H1 (cell line): ENCODE measurements at regions not wholly inside any gene's neighbourhood (a gene's known extent, or its start where the extent isn't known, plus 50 kb on each side); places are given as distances from the start of the nearest gene placed in this dataset.

Experiments used
- CTCF ChIA-PET: fragments of 300-600 bp; sonication (Branson Sonifier 250); formaldehyde crosslinking; loops from one replicate; lab custom pipeline; 2021; ENCODE audit not compliant: partially characterized antibody; lab: Charles Lee
- POLR2A ChIA-PET: fragments of 300-600 bp; sonication (Branson Sonifier 250); formaldehyde crosslinking; loops from one replicate; lab custom pipeline; 2021; ENCODE audit warnings: inconsistent platforms; ENCODE audit not compliant: partially characterized antibody; lab: Charles Lee
- DNase-seq, 2 experiments: peaks; one replicate each; pipeline versions ENCODE4 v3.0.0 to v3.0.0-alpha.2; 2010 to 2022; ENCODE audit warnings: low spot score in 2 of 2, low read depth in 1 of 2, mixed read lengths in 1 of 2
- FAIRE-seq: peaks from 2 replicates; lab custom pipeline; 2011; peaks lifted over from hg19 to GRCh38; lab: Jason Lieb, UNC
- H2AFZ ChIP-seq: 2 replicates; pipeline ENCODE4 v1.8.1; 2012; ENCODE audit warnings: low read length, inconsistent platforms
- H2AK5ac ChIP-seq: 2 replicates; pipeline ENCODE4 v1.6.1; 2013; ENCODE audit warnings: low read depth, low read length
- H2BK120ac ChIP-seq: replicated peaks from 2 replicates; pipeline ENCODE3; 2013; ENCODE audit warnings: low read depth, low read length, inconsistent platforms
- H2BK12ac ChIP-seq: 2 replicates; pipeline ENCODE4 v1.6.1; 2013; ENCODE audit warnings: low read depth, low read length
- H2BK15ac ChIP-seq: 2 replicates; pipeline ENCODE4 v1.6.1; 2013; ENCODE audit warnings: low read length
- H2BK20ac ChIP-seq: 2 replicates; pipeline ENCODE4 v1.6.1; 2013; ENCODE audit warnings: low read length
- H2BK5ac ChIP-seq: 2 replicates; pipeline ENCODE4 v1.6.1; 2013; ENCODE audit warnings: low read depth, low read length
- H3K14ac ChIP-seq: 2 replicates; pipeline ENCODE4 v1.6.1; 2013; ENCODE audit warnings: inconsistent platforms; ENCODE audit not compliant: insufficient read length
- H3K18ac ChIP-seq: 2 replicates; pipeline ENCODE4 v1.6.1; 2013; ENCODE audit warnings: low read length; ENCODE audit errors: extremely low read depth
- H3K23ac ChIP-seq: 2 replicates; pipeline ENCODE4 v1.6.1; 2013; ENCODE audit warnings: inconsistent platforms; ENCODE audit not compliant: insufficient read length
- H3K23me2 ChIP-seq: 2 replicates; pipeline ENCODE4 v1.6.1; 2013; ENCODE audit warnings: low read depth, low read length
- H3K27ac ChIP-seq: 2 replicates; pipeline ENCODE4 v1.6.1; 2011; ENCODE audit warnings: low read depth, low read length, inconsistent platforms
- H3K27me3 ChIP-seq, 4 experiments: replicated peaks in 1 of 4; 1 replicate in 1 of 4; 2 replicates in 3 of 4; pipeline versions ENCODE4 v1.6.1 to v1.8.1; 2011 to 2013; ENCODE audit warnings: low read length in 3 of 4, mild to moderate bottlenecking in 3 of 4, inconsistent platforms in 2 of 4, mixed read lengths in 2 of 4, moderate library complexity in 1 of 4; ENCODE audit not compliant: control insufficient read depth in 3 of 4, insufficient read depth in 3 of 4; ENCODE audit errors: extremely low read depth in 1 of 4
- H3K36me3 ChIP-seq, 4 experiments: 2 replicates each; pipeline versions ENCODE4 v1.6.1 to v1.8.1; 2011 to 2013; ENCODE audit warnings: mild to moderate bottlenecking in 4 of 4, low read length in 3 of 4, moderate library complexity in 2 of 4, control low read depth in 1 of 4, inconsistent platforms in 1 of 4; ENCODE audit not compliant: insufficient read depth in 4 of 4, control insufficient read depth in 2 of 4
- H3K4ac ChIP-seq: replicated peaks from 2 replicates; pipeline ENCODE3; 2013; ENCODE audit warnings: low read length, low read depth, mixed read lengths, inconsistent platforms; ENCODE audit not compliant: insufficient read length
- H3K4me1 ChIP-seq, 4 experiments: replicated peaks in 1 of 4; 1 replicate in 1 of 4; 2 replicates in 3 of 4; pipeline versions ENCODE4 v1.6.1 to v1.8.1; 2011 to 2013; ENCODE audit warnings: low read length in 3 of 4, inconsistent platforms in 2 of 4, mixed read lengths in 1 of 4; ENCODE audit not compliant: insufficient read depth in 4 of 4, control insufficient read depth in 3 of 4
- H3K4me2 ChIP-seq, 2 experiments: 2 replicates each; pipeline versions ENCODE4 v1.6.1 to v1.8.1; 2011 to 2013; ENCODE audit warnings: low read depth in 2 of 2, low read length in 2 of 2, control low read depth in 1 of 2, inconsistent platforms in 1 of 2, mild to moderate bottlenecking in 1 of 2; ENCODE audit not compliant: insufficient read depth in 1 of 2
- H3K4me3 ChIP-seq, 4 experiments: fragments of 200-600, 300-600 bp in 1 of 4; sonication (generic), shearing (Covaris generic), sonication (Bioruptor Twin) in 1 of 4; 2 replicates each; pipeline versions ENCODE4 v1.5.1 to v1.8.1; 2011 to 2016; ENCODE audit warnings: low read length in 4 of 4, low read depth in 3 of 4, control low read depth in 2 of 4, inconsistent platforms in 2 of 4, mild to moderate bottlenecking in 2 of 4, mixed read lengths in 1 of 4, moderate library complexity in 1 of 4; ENCODE audit not compliant: insufficient read depth in 2 of 4; ENCODE audit errors: extremely low read depth in 1 of 4
- H3K56ac ChIP-seq: replicated peaks from 2 replicates; pipeline ENCODE3; 2013; ENCODE audit warnings: low read depth, mild to moderate bottlenecking, mixed read lengths, low read length, inconsistent platforms; ENCODE audit not compliant: insufficient read length
- H3K79me1 ChIP-seq: 2 replicates; pipeline ENCODE4 v1.6.1; 2013; ENCODE audit warnings: low read depth, low read length, control low read depth
- H3K79me2 ChIP-seq, 2 experiments: 2 replicates each; pipeline versions ENCODE4 v1.6.1 to v1.8.1; 2012 to 2013; ENCODE audit warnings: low read length in 2 of 2, mild to moderate bottlenecking in 2 of 2, inconsistent platforms in 1 of 2; ENCODE audit not compliant: insufficient read depth in 2 of 2, control insufficient read depth in 1 of 2
- H3K9ac ChIP-seq, 4 experiments: replicated peaks in 1 of 4; 1 replicate in 1 of 4; 2 replicates in 3 of 4; pipeline versions ENCODE4 v1.6.1 to v1.8.1; 2011 to 2013; ENCODE audit warnings: low read depth in 3 of 4, low read length in 3 of 4, control low read depth in 2 of 4, mild to moderate bottlenecking in 2 of 4, moderate library complexity in 2 of 4, inconsistent platforms in 1 of 4; ENCODE audit errors: extremely low read depth in 1 of 4
- H3K9me3 ChIP-seq, 2 experiments: 2 replicates each; pipeline versions ENCODE4 v1.6.1 to v1.8.1; 2012 to 2013; ENCODE audit warnings: mild to moderate bottlenecking in 2 of 2, moderate library complexity in 2 of 2, control low read depth in 1 of 2, inconsistent platforms in 1 of 2, low read depth in 1 of 2, low read length in 1 of 2, mixed read lengths in 1 of 2; ENCODE audit not compliant: insufficient read depth in 2 of 2
- H4K20me1 ChIP-seq, 2 experiments: replicated peaks in 1 of 2; 2 replicates each; pipeline versions ENCODE3 to v1.8.1; 2011 to 2013; ENCODE audit warnings: inconsistent platforms in 2 of 2, low read length in 2 of 2, mild to moderate bottlenecking in 1 of 2; ENCODE audit not compliant: insufficient read depth in 2 of 2, control insufficient read depth in 1 of 2
- H4K5ac ChIP-seq: 2 replicates; pipeline ENCODE4 v1.6.1; 2013; ENCODE audit warnings: low read length, low read depth, mixed read lengths, inconsistent platforms; ENCODE audit not compliant: insufficient read length
- H4K8ac ChIP-seq: 2 replicates; pipeline ENCODE4 v1.8.0; 2013; ENCODE audit warnings: mild to moderate bottlenecking, moderate library complexity, low read length, inconsistent platforms; ENCODE audit not compliant: insufficient read depth; ENCODE audit errors: extremely low read depth
- H4K91ac ChIP-seq: replicated peaks from 2 replicates; pipeline ENCODE3; 2013; ENCODE audit warnings: low read length, mixed read lengths, inconsistent platforms; ENCODE audit not compliant: insufficient read length
- CTCF ChIP-seq, 3 experiments: IDR thresholded peaks; 1 replicate in 2 of 3; 2 replicates in 1 of 3; pipeline versions ENCODE4 v1.5.1 to v1.6.1; 2011; ENCODE audit warnings: low read length in 3 of 3, mild to moderate bottlenecking in 3 of 3, inconsistent platforms in 2 of 3, low read depth in 1 of 3, moderate library complexity in 1 of 3; ENCODE audit not compliant: insufficient read depth in 1 of 3; ENCODE audit errors: control extremely low read depth in 1 of 3
- POLR2AphosphoS5 ChIP-seq: IDR thresholded peaks from 2 replicates; pipeline ENCODE4 v1.6.1; 2011; ENCODE audit warnings: low read depth, low read length
- RAD21 ChIP-seq, 2 experiments: IDR thresholded peaks in 1 of 2; conservative IDR thresholded peaks in 1 of 2; 2 replicates each; pipeline ENCODE4 v1.6.1; 2011; ENCODE audit warnings: low read depth in 2 of 2, low read length in 2 of 2, improper control_type of control experiment in 1 of 2, inconsistent platforms in 1 of 2, mild to moderate bottlenecking in 1 of 2, moderate library complexity in 1 of 2
- RBBP5 ChIP-seq: IDR thresholded peaks from 2 replicates; pipeline ENCODE4 v1.7.1; 2012; ENCODE audit warnings: low read depth, mild to moderate bottlenecking, inconsistent platforms, low read length, moderate library complexity, borderline replicate concordance
- WGBS, 2 experiments: shearing (Covaris generic) in 1 of 2; methylation state at CpG; one replicate each; pipeline versions ENCODE4 v1.1.6 to v1.1.7; 2013 to 2015; ENCODE audit warnings: low lambda C conversion rate in 2 of 2, mixed read lengths in 2 of 2, inconsistent platforms in 1 of 2, low coverage in 1 of 2, missing lambda C conversion rate in 1 of 2; ENCODE audit not compliant: insufficient replicate concordance in 2 of 2, insufficient coverage in 1 of 2, insufficient read length in 1 of 2; ENCODE audit errors: extremely low coverage in 1 of 2, missing lambda C conversion rate in 1 of 2; 5-methylcytosine and 5-hydroxymethylcytosine counted together

DNA sequence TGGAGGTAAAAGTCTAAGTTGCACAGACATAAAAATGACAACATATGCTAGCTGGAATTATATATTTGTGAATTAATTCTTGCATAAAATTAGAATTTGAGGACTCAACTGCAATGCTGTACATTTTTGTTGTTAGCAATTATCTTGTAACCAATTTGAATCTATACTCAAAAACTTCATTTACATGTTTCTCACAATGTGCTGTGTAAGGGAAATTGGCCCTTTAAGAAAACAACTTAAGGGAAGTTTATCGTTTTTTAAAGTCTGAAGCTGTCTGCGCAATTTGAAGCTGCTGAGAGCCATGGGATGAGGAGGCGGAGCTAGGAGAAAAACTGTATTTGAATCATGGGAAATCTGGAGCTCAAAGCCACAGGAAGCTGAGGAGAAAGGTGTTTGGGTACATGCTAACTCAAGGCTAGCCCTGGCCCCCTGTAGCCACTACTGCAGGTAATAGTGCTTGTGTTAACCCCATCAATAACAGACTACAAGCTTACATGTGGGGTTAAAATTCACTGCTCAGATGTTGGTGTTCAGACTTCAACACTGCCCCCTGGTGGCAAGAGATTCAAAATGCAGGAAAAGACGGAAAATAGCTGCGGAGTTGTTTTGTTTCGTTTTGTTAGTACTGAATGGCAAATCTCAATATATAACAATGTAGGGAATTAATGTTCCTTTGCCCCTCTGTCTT lies 126.1 kb downstream of the BRD1 start:
- peak; percentile 42 to 45; a peak in 3 of 4 replicates for TF ChIP-seq RAD21 (IDR thresholded peaks at IDR 0.05 in 1 of 2, conservative IDR thresholded peaks at IDR 0.05 in 1 of 2; ENCODE audit: low read depth in 2 of 2, low read length in 2 of 2)
- no peak for TF ChIP-seq POLR2AphosphoS5
- no peak for TF ChIP-seq RBBP5
- peak in 2 of 3 experiments; percentile 28 to 71; a peak in 2 of 4 replicates for TF ChIP-seq CTCF (IDR thresholded peaks at IDR 0.05; ENCODE audit: control extremely low read depth in 1 of 3, insufficient read depth in 1 of 3, low read depth in 1 of 3, low read length in 3 of 3)
- TF ChIP-seq, all 59 proteins: peak for 2
- H2BK120ac ChIP-seq = no peak overlapping the region
- DNase-seq = peak in 1 of 2 experiments; percentile 52
- no peak overlapping the region for H2BK12ac ChIP-seq
- H2BK20ac ChIP-seq = no peak overlapping the region
- no peak overlapping the region for H3K23ac ChIP-seq
- H3K4me3 ChIP-seq = no peak overlapping the region
- H3K14ac ChIP-seq = no peak overlapping the region
- H3K79me1 ChIP-seq = no peaks in the 10 kb centered on the region
- no peak overlapping the region for H2AK5ac ChIP-seq
- no peak overlapping the region for H2AFZ ChIP-seq
- H3K27ac ChIP-seq = no peak overlapping the region
- H3K9me3 ChIP-seq = peaks cover 4 to 10% of the 10 kb centered on the region in 2 experiments
- H3K23me2 ChIP-seq = no peaks in the 10 kb centered on the region
- ChIA-PET CTCF (interaction anchor here (0.6 to 1.5 kb wide), 25 partner anchors 8 to 645 kb away, joined by 3 to 23 read pairs (median 3); no protein-coding TSS in a partner anchor), POLR2A (no interaction called here)
- no peak overlapping the region for H4K91ac ChIP-seq
- H3K56ac ChIP-seq = no peak overlapping the region
- H2BK15ac ChIP-seq = no peak overlapping the region
- no peak overlapping the region for H2BK5ac ChIP-seq
- H4K20me1 ChIP-seq = no peaks in the 10 kb centered on the region
- H4K5ac ChIP-seq = no peak overlapping the region
- H3K4me2 ChIP-seq = no peak overlapping the region
- no peaks in the 10 kb centered on the region for H3K27me3 ChIP-seq
- no peak overlapping the region for H3K9ac ChIP-seq
- H3K79me2 ChIP-seq = no peaks in the 10 kb centered on the region
- H3K36me3 ChIP-seq = no peaks in the 10 kb centered on the region
- H3K4ac ChIP-seq = no peak overlapping the region
- peak; percentile 36 for FAIRE-seq
- no peak overlapping the region for H3K18ac ChIP-seq
- H4K8ac ChIP-seq = no peak overlapping the region
- H3K4me1 ChIP-seq = no peaks in the 10 kb centered on the region
- WGBS, 2 experiments = 90% methylated on average over 6 of the region's 6 CpGs; no CpG with 5 or more reads in 1 of the 2 experiments
